Mesodermal cell (in vitro differentiated cells): ENCODE measurements at regions not wholly inside any gene's neighbourhood (a gene's known extent, or its start where the extent isn't known, plus 50 kb on each side); places are given as distances from the start of the nearest gene placed in this dataset.

Experiments
- H3K27ac ChIP-seq: 2 replicates; pipeline ENCODE4 v1.7.0; 2013; ENCODE audit warnings: mild to moderate bottlenecking, low read depth, low read length, moderate library complexity; ENCODE audit not compliant: severe bottlenecking
- H3K36me3 ChIP-seq: 2 replicates; pipeline ENCODE4 v1.7.1; 2013; ENCODE audit warnings: mild to moderate bottlenecking, low read length, moderate library complexity; ENCODE audit not compliant: control insufficient read depth, insufficient read depth
- H3K4me1 ChIP-seq: one replicate; pipeline ENCODE4 v1.7.1; 2013; ENCODE audit warnings: mild to moderate bottlenecking, low read length; ENCODE audit not compliant: insufficient read depth, control insufficient read depth, poor library complexity, severe bottlenecking
- H3K4me3 ChIP-seq: 2 replicates; pipeline ENCODE4 v1.7.0; 2013; ENCODE audit warnings: low read length, control low read depth, mild to moderate bottlenecking; ENCODE audit not compliant: insufficient read depth, poor library complexity, severe bottlenecking; ENCODE audit errors: extremely low read depth
- H3K9me3 ChIP-seq: 2 replicates; pipeline ENCODE4 v1.7.1; 2013; ENCODE audit warnings: mild to moderate bottlenecking, low read length, moderate library complexity; ENCODE audit not compliant: control insufficient read depth
- WGBS, 2 experiments: methylation state at CpG; one replicate each; pipeline ENCODE4 v1.1.5; 2013; ENCODE audit warnings: missing lambda C conversion rate in 2 of 2; ENCODE audit not compliant: insufficient coverage in 2 of 2; 5-methylcytosine and 5-hydroxymethylcytosine counted together

- Histone ChIP-seq H3K4me1 (no peaks in the 10 kb centered on the region), H3K27ac (no peak overlapping the region), H3K36me3 (no peaks in the 10 kb centered on the region), H3K9me3 (no peaks in the 10 kb centered on the region), H3K4me3 (no peak overlapping the region)
- WGBS, 2 experiments = 86 to 100% methylated on average over 1 to 2 of the region's 4 CpGs
These were observed 637.9 kb downstream of the PLOD2 start for GRCh38 chr3:145522893-145523651.

- Histone ChIP-seq H3K27ac (no peak overlapping the region), H3K36me3 (no peaks in the 10 kb centered on the region), H3K9me3 (no peaks in the 10 kb centered on the region), H3K4me3 (no peak overlapping the region), H3K4me1 (no peaks in the 10 kb centered on the region)
- no CpG with 5 or more reads among the region's 1 CpG for WGBS, 2 experiments
These were observed 629.4 kb downstream of the PLOD2 start for GRCh38 chr3:145531548-145531947.

GRCh38 chr3:145533696-145534095 is 627.3 kb downstream of the PLOD2 start:
- WGBS, 2 experiments = no CpG with 5 or more reads among the region's 1 CpG
- H3K4me1 ChIP-seq = no peaks in the 10 kb centered on the region
- no peaks in the 10 kb centered on the region for H3K9me3 ChIP-seq
- H3K4me3 ChIP-seq = no peak overlapping the region
- no peaks in the 10 kb centered on the region for H3K36me3 ChIP-seq
- H3K27ac ChIP-seq = no peak overlapping the region

DNA sequence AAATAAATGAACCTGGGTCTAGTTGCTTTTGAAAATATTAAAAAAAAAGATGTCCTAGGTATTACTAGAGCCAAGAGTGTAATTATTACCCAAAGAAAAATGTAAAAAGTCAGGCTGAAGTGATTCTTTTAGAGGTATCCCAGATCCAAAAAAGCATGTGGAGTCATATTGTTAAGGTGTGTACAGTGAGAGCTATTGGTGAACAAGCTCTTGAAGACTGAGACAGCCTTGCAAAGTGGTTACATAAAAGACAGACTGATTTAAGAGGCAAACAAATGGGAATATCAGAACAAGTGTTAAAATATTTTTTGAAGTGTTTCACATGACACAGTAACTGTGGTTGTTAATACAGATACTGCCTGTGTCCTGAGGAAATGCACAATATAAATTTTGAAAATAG is 624.5 kb downstream of the PLOD2 start:
- Histone ChIP-seq H3K9me3 (no peaks in the 10 kb centered on the region), H3K27ac (no peak overlapping the region), H3K4me1 (no peaks in the 10 kb centered on the region), H3K4me3 (no peak overlapping the region), H3K36me3 (no peaks in the 10 kb centered on the region)

- no peaks in the 10 kb centered on the region for H3K9me3 ChIP-seq
- H3K27ac ChIP-seq = no peak overlapping the region
- no peak overlapping the region for H3K4me3 ChIP-seq
- no peaks in the 10 kb centered on the region for H3K36me3 ChIP-seq
- no CpG with 5 or more reads among the region's 1 CpG for WGBS, 2 experiments
- H3K4me1 ChIP-seq = no peaks in the 10 kb centered on the region
These were observed 610.5 kb downstream of the PLOD2 start for GRCh38 chr3:145550522-145550921.

- no CpG with 5 or more reads among the region's 2 CpGs for WGBS, 2 experiments
- Histone ChIP-seq H3K9me3 (peaks cover 4% of the 10 kb centered on the region), H3K4me1 (peaks cover 6% of the 10 kb centered on the region), H3K36me3 (no peaks in the 10 kb centered on the region), H3K27ac (peak overlapping the region; percentile 47), H3K4me3 (no peak overlapping the region)
These were observed 603.6 kb downstream of the PLOD2 start for GRCh38 chr3:145557405-145557804.

- WGBS, 2 experiments = 89 to 92% methylated on average over 1 of the region's 1 CpG
- Histone ChIP-seq H3K27ac (no peak overlapping the region), H3K36me3 (no peaks in the 10 kb centered on the region), H3K4me1 (no peaks in the 10 kb centered on the region), H3K4me3 (no peak overlapping the region), H3K9me3 (no peaks in the 10 kb centered on the region)
These were observed 582.5 kb downstream of the PLOD2 start for GRCh38 chr3:145578471-145578870.

GRCh38 chr3:145581694-145582093 is 579.3 kb downstream of the PLOD2 start:
- Histone ChIP-seq H3K27ac (no peak overlapping the region), H3K9me3 (no peaks in the 10 kb centered on the region), H3K4me3 (no peak overlapping the region), H3K36me3 (no peaks in the 10 kb centered on the region), H3K4me1 (no peaks in the 10 kb centered on the region)

DNA sequence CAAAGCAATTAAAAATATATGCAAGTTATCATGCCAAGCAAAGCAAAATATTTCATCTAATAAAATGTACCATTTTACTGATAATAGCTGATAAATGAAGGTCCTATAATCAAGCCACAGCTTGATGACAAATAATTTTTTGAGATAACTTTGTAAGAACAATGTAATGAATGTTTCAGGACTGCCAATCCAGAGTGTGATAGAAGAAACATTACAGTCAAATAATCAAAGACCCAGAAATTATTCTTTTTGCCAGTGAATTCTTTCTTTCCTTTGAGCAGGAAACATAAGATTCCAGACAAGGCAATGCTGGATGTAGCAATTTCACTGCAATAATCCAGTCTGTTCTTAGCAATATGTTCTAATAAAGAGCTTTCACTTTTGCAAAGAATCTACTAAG is 556.1 kb downstream of the PLOD2 start:
- Histone ChIP-seq H3K27ac (no peak overlapping the region), H3K4me3 (no peak overlapping the region), H3K4me1 (no peaks in the 10 kb centered on the region), H3K36me3 (no peaks in the 10 kb centered on the region), H3K9me3 (peaks cover 5% of the 10 kb centered on the region)

DNA sequence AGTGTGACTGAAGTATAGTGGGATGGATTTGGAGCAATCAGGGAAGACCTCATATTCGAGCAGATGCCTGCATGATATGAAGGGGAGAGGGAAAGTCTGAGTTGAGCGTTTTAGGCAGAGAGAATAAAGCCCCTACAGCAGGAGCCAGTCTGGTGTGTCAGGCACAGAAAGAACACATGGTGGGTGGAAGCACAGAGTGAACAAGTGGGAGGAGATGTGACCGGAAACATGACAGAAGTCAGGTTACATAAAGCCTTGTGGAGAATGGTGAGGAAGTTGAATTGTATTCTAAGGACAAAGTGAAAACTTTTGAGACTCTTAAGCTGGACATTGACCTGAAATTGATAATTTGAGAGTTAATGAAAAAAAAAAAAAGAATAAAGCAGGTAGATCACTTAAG is 541.0 kb downstream of the PLOD2 start:
- no peaks in the 10 kb centered on the region for H3K4me1 ChIP-seq
- H3K36me3 ChIP-seq = no peaks in the 10 kb centered on the region
- H3K27ac ChIP-seq = no peak overlapping the region
- no peaks in the 10 kb centered on the region for H3K9me3 ChIP-seq
- H3K4me3 ChIP-seq = no peak overlapping the region
- 75 to 77% methylated on average over 3 of the region's 3 CpGs for WGBS, 2 experiments

DNA sequence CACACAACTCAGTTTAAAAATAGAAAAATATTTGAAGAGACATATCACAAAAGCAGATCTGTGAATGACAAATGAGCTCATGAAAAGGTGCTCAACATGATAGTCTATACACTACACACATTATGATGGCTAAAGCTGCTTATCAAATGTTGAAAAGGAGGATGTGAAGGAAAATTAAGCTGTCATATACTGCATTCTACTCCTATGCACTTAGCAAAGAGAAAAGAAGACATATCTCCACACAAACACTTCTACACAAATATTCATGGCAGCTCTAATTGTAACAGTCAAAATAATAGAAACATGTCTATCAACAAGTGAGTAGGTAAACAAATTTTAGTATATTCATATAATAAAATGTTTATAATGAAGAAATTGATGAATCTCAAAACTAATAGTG is 540.5 kb downstream of the PLOD2 start:
- no peaks in the 10 kb centered on the region for H3K9me3 ChIP-seq
- no peak overlapping the region for H3K27ac ChIP-seq
- no peak overlapping the region for H3K4me3 ChIP-seq
- H3K4me1 ChIP-seq = no peaks in the 10 kb centered on the region
- no peaks in the 10 kb centered on the region for H3K36me3 ChIP-seq

- Histone ChIP-seq H3K27ac (no peak overlapping the region), H3K9me3 (no peaks in the 10 kb centered on the region), H3K4me3 (no peak overlapping the region), H3K36me3 (no peaks in the 10 kb centered on the region), H3K4me1 (no peaks in the 10 kb centered on the region)
These were observed 537.6 kb downstream of the PLOD2 start for GRCh38 chr3:145623349-145623748.
